Activated CD8-positive, alpha-beta memory T cell treated with anti-CD3 and anti-CD28 coated beads, Interleukin-2, amount 50 U/mL, for 24 hours (primary cell): ENCODE measurements at regions not wholly inside any gene's neighbourhood (a gene's known extent, or its start where the extent isn't known, plus 50 kb on each side); places are given as distances from the start of the nearest gene placed in this dataset.

ENCODE experiments used
- DNase-seq: peaks from one replicate; pipeline ENCODE4 v3.0.0-alpha.2; 2020; ENCODE audit errors: extremely low read depth

GRCh38 chr14:100955201-100955600 lies 51.7 kb upstream of the RTL1 start:
- DNase-seq, result no peak

DNA sequence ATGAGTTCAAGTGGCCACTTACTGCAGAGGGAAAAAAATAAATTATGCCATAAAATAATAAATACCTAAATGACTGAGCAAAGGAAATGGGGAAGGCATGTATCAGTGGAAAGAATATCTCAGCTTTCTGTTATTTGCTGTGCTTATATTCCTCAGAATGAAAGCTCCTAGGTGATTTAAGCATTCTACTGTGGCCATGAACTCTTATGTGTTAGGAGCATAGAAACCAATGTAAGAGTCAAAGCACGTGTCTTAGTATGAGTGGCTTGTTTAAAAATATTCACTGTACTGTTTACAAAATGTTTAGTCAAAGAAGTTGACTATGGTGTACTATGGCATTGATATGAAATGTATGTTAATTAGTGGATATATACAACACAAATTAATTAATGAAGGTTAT lies 59.0 kb upstream of the RTL1 start:
- no peak for DNase-seq

DNA sequence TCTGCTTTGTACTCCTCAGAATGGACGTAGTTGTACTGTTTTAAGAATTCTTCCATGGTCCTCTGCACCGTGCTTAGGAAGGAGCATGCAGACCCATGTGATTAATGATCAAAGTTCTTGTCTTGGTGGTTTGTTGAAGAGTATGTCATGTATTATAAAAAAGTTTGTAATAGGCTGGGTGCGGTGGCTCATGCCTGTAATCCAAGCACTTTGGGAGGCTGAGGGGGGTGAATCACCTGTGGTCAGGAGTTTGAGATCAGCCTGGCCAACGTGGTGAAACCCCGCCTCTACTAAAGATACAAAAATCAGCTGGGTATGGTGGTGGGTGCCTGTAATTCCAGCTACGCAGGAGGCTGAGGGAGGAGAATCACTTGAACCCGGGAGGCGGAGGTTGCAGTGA lies 61.8 kb upstream of the RTL1 start:
- no peak for DNase-seq

- no peak for DNase-seq
These were observed 63.7 kb upstream of the RTL1 start for GRCh38 chr14:100967178-100967577.

DNA sequence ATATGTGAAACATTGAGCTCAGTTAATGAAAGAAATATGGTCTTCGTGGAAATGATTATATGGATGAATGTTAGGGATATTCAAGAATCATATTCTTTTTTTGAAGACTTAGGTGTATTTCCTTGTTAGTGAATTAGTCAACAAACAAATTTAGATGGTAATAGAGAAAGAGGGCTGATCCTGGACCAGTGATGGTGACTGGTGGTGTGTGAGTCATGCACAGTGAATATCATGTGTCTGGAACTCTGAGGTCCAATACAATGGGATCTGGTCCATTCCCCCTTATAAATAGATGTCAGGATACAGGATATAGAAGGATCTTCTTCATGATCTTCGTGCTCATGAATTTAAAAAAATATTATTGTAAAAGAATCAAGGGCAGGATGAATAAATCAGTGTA lies 64.4 kb upstream of the RTL1 start:
- no peak for DNase-seq

- DNase-seq, result no peak
These were observed 68.8 kb upstream of the RTL1 start for GRCh38 chr14:100972118-100972897.

- no peak for DNase-seq
These were observed 72.1 kb upstream of the RTL1 start for GRCh38 chr14:100975671-100976070.

- no peak for DNase-seq
These were observed 75.6 kb upstream of the RTL1 start for GRCh38 chr14:100979079-100979478.

- no peak for DNase-seq
These were observed 76.3 kb upstream of the RTL1 start for GRCh38 chr14:100979780-100980179.

DNA sequence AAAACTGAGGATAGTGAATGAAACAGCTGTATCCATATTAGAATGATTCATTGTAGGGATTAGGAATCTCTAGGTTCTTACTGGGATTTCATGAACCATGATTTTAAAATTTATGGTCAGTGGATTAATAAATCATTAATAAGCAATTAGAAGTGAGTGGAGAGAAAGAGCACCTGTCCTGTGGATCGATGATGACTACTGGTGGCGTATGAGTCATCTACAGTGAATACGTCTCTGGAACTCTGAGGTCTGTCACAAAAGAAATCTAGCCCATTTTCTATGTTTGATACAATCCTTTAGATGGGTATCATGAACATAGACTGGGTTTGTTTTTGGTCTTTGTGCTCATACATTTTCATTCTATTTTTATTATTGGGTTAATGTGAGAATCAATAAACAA lies 77.3 kb upstream of the RTL1 start:
- DNase-seq, result no peak

DNA sequence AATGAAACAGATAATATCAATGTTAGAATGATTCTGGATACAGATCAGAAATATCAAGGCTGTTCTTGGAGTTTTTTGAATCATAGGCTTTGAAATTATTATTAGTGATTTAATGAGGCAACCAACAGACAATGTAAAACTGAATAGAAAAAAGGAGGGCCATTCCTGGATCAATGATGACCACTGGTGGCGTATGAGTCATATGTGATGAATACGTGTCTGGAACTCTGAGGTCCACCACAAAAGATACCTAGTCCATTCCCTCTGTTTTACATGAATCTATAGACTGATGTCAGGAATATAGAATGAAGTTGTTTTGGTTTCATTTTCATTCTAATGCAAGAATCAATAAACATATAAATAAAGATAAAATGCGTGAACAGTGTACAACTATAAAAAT lies 78.3 kb upstream of the RTL1 start:
- DNase-seq, result no peak

DNA sequence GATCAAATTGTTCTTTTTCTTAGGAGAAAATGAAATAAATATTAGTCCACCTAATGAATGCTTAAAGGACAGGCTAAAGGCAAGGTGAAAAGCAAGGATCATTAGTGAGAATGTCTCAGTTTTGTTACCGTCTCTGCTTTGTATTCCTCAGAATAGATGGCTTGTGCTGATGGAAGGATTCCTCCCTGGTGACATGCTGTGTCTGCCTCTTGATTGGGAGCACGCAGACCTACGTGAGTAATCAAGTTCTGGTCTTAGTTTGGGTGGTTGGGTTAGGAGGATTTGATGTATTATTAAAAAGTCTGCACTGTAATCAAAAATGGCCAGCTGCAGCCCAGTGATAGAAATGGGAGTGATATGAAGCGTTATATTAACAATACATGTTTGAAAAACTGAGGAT lies 78.8 kb upstream of the RTL1 start:
- DNase-seq, result no peak

DNA sequence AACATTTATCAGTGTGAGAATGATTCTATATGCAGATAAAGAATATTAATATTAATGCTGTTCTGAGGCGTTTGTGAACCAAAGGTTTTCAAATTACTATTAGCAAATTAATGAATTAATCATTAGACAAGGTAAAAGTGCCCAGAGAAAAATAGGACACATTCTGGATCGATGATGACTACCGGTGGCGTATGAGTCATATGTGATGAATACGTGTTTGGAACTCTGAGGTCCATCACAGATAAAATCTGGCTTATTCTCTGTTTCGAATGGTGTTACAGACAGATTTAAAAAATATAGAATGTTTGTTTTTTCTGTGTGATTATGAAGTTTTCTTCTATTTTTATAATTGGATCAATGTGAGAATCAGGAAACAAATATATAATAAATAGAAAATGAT lies 79.2 kb upstream of the RTL1 start:
- DNase-seq, result no peak

- no peak for DNase-seq
These were observed 80.2 kb upstream of the RTL1 start for GRCh38 chr14:100983710-100984109.

- DNase-seq, result no peak
These were observed 84.5 kb upstream of the RTL1 start for GRCh38 chr14:100988011-100988410.

GRCh38 chr14:100988411-100988900 lies 84.9 kb upstream of the RTL1 start:
- no peak for DNase-seq

- DNase-seq, result no peak
These were observed 85.4 kb upstream of the RTL1 start for GRCh38 chr14:100988956-100989355.

GRCh38 chr14:100989924-100990323 lies 86.4 kb upstream of the RTL1 start:
- DNase-seq, result no peak

- DNase-seq, result no peak
These were observed 90.6 kb upstream of the RTL1 start for GRCh38 chr14:100994082-100994481.

- DNase-seq, result no peak
These were observed 91.3 kb upstream of the RTL1 start for GRCh38 chr14:100994756-100995330.

- no peak for DNase-seq
These were observed 97.3 kb upstream of the RTL1 start for GRCh38 chr14:101000711-101001250.

DNA sequence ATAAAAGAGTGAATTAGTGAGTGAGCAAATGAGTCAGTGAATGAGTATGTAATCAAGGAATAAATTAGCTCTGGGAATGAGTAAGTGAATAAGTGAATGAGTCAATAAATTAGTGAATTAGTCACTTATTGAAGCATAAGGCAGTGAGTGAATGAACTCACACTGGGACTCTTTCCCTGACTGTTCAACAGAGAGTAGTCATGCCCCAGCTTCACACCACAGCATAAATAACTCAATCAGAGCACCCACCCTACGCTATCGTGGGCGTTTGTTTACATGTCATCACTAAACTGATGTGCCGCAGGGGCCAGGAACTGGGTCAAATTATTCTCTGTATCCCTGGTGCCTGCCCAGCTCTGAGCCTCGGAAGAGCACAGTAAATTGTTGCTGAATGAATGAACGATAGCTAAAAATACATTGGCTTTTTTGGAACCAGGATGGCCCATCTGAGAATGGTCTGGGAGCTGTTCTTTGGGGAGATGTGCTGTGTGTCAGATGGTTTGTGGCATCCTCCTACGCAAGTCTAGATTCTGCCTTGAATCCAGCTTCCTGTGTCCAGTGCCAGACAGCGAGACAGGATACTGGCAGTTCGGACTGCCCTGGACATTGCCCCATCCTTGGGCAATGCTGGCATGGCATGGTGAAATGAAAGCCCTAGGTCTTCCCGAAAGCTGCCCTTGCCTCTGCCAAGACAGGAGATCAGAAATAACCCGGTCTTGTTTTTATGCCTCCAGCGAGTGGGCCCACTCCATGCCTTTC lies 98.0 kb upstream of the RTL1 start:
- no peak for DNase-seq

- no peak for DNase-seq
These were observed 99.2 kb upstream of the RTL1 start for GRCh38 chr14:101002738-101003137.
